ENCODE measurements at regions not wholly inside any gene's neighbourhood (a gene's known extent, or its start where the extent isn't known, plus 50 kb on each side); places are given as distances from the start of the nearest gene placed in this dataset.

- no peak overlapping the region for H3K4me3 ChIP-seq (replicated peaks in 1 of 2; ENCODE audit: low read depth in 2 of 2, low read length in 2 of 2)
- TF ChIP-seq, protein P1, sequence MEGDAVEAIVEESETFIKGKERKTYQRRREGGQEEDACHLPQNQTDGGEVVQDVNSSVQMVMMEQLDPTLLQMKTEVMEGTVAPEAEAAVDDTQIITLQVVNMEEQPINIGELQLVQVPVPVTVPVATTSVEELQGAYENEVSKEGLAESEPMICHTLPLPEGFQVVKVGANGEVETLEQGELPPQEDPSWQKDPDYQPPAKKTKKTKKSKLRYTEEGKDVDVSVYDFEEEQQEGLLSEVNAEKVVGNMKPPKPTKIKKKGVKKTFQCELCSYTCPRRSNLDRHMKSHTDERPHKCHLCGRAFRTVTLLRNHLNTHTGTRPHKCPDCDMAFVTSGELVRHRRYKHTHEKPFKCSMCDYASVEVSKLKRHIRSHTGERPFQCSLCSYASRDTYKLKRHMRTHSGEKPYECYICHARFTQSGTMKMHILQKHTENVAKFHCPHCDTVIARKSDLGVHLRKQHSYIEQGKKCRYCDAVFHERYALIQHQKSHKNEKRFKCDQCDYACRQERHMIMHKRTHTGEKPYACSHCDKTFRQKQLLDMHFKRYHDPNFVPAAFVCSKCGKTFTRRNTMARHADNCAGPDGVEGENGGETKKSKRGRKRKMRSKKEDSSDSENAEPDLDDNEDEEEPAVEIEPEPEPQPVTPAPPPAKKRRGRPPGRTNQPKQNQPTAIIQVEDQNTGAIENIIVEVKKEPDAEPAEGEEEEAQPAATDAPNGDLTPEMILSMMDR (IDR thresholded peaks at IDR 0.05; ENCODE audit: low read depth, low read length), result no peak
- no peak for DNase-seq (ENCODE audit: low read depth in 2 of 2)
These were observed 502.5 kb downstream of the RASEF start for GRCh38 chr9:82560457-82560904.

DNA sequence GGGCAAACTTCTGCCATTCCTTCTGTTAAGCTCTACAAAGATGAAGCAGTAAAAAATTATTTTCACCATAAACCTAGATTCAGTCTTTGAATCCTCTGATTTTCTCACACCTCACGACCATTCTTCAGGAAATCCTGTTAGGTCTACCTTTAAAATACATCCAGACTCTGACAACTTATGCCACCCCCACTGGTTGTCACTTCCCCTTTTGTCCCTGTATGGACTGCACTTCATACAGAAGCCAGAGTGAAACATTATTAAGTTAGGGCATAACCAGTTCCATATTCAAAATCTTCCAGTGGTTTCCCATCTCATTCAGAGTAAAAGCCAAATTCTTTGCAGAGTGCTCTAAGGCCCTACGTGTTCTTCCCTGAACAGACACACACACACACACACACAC lies 499.8 kb downstream of the RASEF start:
- TF ChIP-seq, protein P1 (IDR thresholded peaks at IDR 0.05; ENCODE audit: low read depth, low read length), result no peak
- H3K4me3 ChIP-seq (replicated peaks in 1 of 2; ENCODE audit: low read depth in 2 of 2, low read length in 2 of 2), result no peak overlapping the region
- no peak for DNase-seq (ENCODE audit: low read depth in 2 of 2)

- no peak for DNase-seq (ENCODE audit: low read depth in 2 of 2)
- TF ChIP-seq, protein P1 (IDR thresholded peaks at IDR 0.05; ENCODE audit: low read depth, low read length), result no peak
- no peak overlapping the region for H3K4me3 ChIP-seq (replicated peaks in 1 of 2; ENCODE audit: low read depth in 2 of 2, low read length in 2 of 2)
These were observed 499.1 kb downstream of the RASEF start for GRCh38 chr9:82563841-82564240.

- DNase-seq (ENCODE audit: low read depth in 2 of 2), result no peak
- H3K4me3 ChIP-seq (replicated peaks in 1 of 2; ENCODE audit: low read depth in 2 of 2, low read length in 2 of 2), result no peak overlapping the region
- TF ChIP-seq, protein P1 (IDR thresholded peaks at IDR 0.05; ENCODE audit: low read depth, low read length), result no peak
These were observed 497.6 kb downstream of the RASEF start for GRCh38 chr9:82565188-82565969.

GRCh38 chr9:82567953-82568352 lies 495.0 kb downstream of the RASEF start:
- TF ChIP-seq, protein P1 (IDR thresholded peaks at IDR 0.05; ENCODE audit: low read depth, low read length), result no peak
- no peak overlapping the region for H3K4me3 ChIP-seq (replicated peaks in 1 of 2; ENCODE audit: low read depth in 2 of 2, low read length in 2 of 2)
- DNase-seq (ENCODE audit: low read depth in 2 of 2), result no peak

GRCh38 chr9:82570226-82570625 lies 492.7 kb downstream of the RASEF start:
- no peak for DNase-seq (ENCODE audit: low read depth in 2 of 2)
- TF ChIP-seq, protein P1 (IDR thresholded peaks at IDR 0.05; ENCODE audit: low read depth, low read length), result no peak

More at GRCh38 chr9:82570226-82570625, 492.7 kb downstream of the RASEF start:
- H3K4me3 ChIP-seq (replicated peaks in 1 of 2; ENCODE audit: low read depth in 2 of 2, low read length in 2 of 2), result no peak overlapping the region

Measured in cardiac fibroblast (primary cell).